ENCODE measurements at regions not wholly inside any gene's neighbourhood (a gene's known extent, or its start where the extent isn't known, plus 50 kb on each side); places are given as distances from the start of the nearest gene placed in this dataset.

DNA sequence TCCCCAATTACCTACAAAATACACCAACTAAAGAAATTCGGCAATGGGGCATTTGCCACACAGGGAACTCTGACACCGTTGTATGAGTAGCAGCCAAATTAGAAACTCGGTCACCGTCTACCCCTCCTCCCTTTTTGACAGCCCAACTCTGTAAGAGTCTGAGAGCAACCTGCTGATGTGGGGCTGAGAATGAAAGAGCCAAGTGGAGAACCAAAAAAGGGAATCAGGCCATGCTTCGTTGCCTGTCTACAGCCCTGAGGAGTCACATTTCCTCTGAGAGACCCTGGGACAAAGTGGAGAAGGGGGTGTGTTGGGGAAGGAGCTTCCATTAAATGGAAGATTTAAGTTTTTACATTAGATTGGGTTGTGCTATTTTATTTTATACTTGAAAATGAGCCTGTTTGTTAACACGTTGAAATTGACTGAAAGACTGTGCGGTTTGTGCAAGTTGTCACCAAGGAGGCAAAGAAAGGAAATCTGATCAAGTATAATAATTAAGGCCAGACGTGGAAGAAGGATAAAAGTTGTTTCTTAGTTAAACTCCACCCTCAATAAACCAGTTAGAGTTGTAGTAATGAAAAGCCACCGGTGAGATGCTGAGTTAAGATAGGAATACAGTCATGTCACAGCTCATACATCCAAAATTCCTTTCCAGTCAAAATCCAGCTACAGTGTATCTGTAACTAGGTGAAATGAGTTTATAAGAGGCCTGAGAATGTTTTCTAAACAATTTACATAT, 131.7 kb upstream of the CREB1 start:
- H3K27ac ChIP-seq = no peak overlapping the region
- 70 to 80% (median 77%) methylated on average over 9 of the region's 9 CpGs for WGBS, 4 donors
- intact Hi-C loops (cut with DNase I) = no loop called here
- TF ChIP-seq CTCF (IDR thresholded peaks at IDR 0.05) (no peak), POLR2A (IDR thresholded peaks at IDR 0.05) (no peak)
- no peak for DNase-seq
- no peaks in the 10 kb centered on the region for H3K36me3 ChIP-seq
- ATAC-seq = peak in 1 of 4 donors; percentile 32
- peaks cover 0 to 9% (median 0%) of the 10 kb centered on the region in 12 donors for H3K4me1 ChIP-seq
- no peaks in the 10 kb centered on the region for H3K27me3 ChIP-seq
- peaks cover 0 to 10% (median 0%) of the 10 kb centered on the region in 12 donors for H3K9me3 ChIP-seq
- H3K4me3 ChIP-seq = no peak overlapping the region

DNA sequence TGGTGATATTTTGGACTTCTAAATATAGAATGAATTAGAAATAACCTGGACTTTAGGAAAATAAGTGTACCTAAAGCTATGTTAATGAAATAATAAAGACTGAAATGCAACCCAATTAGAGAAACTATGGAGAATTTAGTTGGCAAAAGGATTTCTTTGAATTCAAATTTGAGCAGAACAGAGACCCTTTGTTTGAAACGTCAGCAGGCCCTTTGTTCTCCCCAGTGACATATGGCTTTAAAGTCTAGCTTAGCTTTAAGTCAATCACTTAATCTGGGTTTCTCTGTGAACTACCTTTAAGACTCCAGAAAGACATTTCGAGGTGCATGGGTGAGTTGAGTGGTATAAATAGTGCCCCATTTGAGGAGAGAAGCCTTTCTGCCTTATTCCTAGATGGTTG, 130.5 kb upstream of the CREB1 start:
- intact Hi-C loops (cut with DNase I) = no loop called here
- no peak overlapping the region for H3K27ac ChIP-seq
- H3K36me3 ChIP-seq = no peaks in the 10 kb centered on the region
- no peak for ATAC-seq
- H3K4me3 ChIP-seq = no peak overlapping the region
- no peak for TF ChIP-seq CTCF (IDR thresholded peaks at IDR 0.05)
- TF ChIP-seq POLR2A (IDR thresholded peaks at IDR 0.05) = no peak
- no peaks in the 10 kb centered on the region for H3K27me3 ChIP-seq
- 74 to 84% (median 79%) methylated on average over 2 of the region's 2 CpGs for WGBS, 4 donors
- no peak for DNase-seq
- H3K4me1 ChIP-seq = peaks cover 0 to 6% (median 0%) of the 10 kb centered on the region in 12 donors
- peaks cover 0 to 10% (median 0%) of the 10 kb centered on the region in 12 donors for H3K9me3 ChIP-seq

GRCh38 chr2:207401338-207401737, 128.4 kb upstream of the CREB1 start:
- no peak for ATAC-seq
- Histone ChIP-seq H3K9me3 (no peaks in the 10 kb centered on the region), H3K4me3 (no peak overlapping the region), H3K36me3 (no peaks in the 10 kb centered on the region), H3K27ac (no peak overlapping the region), H3K27me3 (no peaks in the 10 kb centered on the region), H3K4me1 (peaks cover 0 to 2% (median 0%) of the 10 kb centered on the region in 12 donors)
- TF ChIP-seq CTCF (IDR thresholded peaks at IDR 0.05) (no peak), POLR2A (IDR thresholded peaks at IDR 0.05) (no peak)
- DNase-seq = no peak
- intact Hi-C loops (cut with DNase I) = no loop called here

DNA sequence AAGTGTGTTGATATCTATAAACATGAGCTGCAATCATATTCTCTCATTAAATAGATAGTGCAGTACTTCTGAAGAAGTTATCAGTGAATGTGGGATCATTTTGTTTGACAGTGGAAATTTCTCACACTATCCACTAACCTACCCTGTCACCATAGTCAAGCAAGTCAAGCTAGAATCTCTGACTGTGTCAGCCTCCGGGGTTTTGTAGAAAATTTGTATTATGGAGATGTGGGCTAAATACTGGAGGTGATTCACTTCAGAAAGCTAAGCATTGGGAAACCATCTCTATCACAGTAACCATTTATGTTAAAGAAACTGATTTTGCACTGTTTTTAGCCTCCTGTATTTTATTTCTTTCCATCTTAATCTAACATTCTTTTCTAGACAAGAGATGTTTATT, 126.6 kb upstream of the CREB1 start:
- Histone ChIP-seq H3K36me3 (no peaks in the 10 kb centered on the region), H3K4me1 (peaks cover 0 to 10% (median 0%) of the 10 kb centered on the region in 12 donors), H3K4me3 (no peak overlapping the region), H3K9me3 (no peaks in the 10 kb centered on the region), H3K27ac (no peak overlapping the region), H3K27me3 (no peaks in the 10 kb centered on the region)
- DNase-seq (no peak), ATAC-seq (no peak)
- TF ChIP-seq POLR2A (IDR thresholded peaks at IDR 0.05) (no peak), CTCF (IDR thresholded peaks at IDR 0.05) (no peak)
- WGBS, 4 donors = 79 to 93% (median 85%) methylated on average over 1 of the region's 1 CpG
- intact Hi-C loops (cut with DNase I) = no loop called here

Measured in heart left ventricle (tissue), 16 donors.